A673 (cell line): ENCODE measurements at regions not wholly inside any gene's neighbourhood (a gene's known extent, or its start where the extent isn't known, plus 50 kb on each side); places are given as distances from the start of the nearest gene placed in this dataset.

Source experiments
- BruUV-seq: library from RNA; stranded (reverse); fragments of 400-500 nt; replicated peaks from 2 replicates; lab custom pipeline; 2021; lab: Mats Ljungman, UMichigan
- CTCF ChIA-PET: fragments of 300-600 bp; sonication (Branson Sonifier 250); formaldehyde crosslinking; loops from one replicate; lab custom pipeline; 2022; ENCODE audit warnings: antibody characterized with exemption; lab: Charles Lee
- POLR2A ChIA-PET: fragments of 300-600 bp; sonication (Branson Sonifier 250); formaldehyde crosslinking; loops from one replicate; lab custom pipeline; 2022; ENCODE audit warnings: antibody characterized with exemption; ENCODE audit not compliant: low non-redundant PET; lab: Charles Lee
- DNase-seq: peaks from one replicate; pipeline ENCODE4 v3.0.0-alpha.2; 2015; ENCODE audit warnings: low spot score
- H3K27ac ChIP-seq: fragments of 200-600 bp; sonication (generic); 2 replicates; pipeline ENCODE4 v1.5.1; 2016; ENCODE audit warnings: mixed run types, low read depth, mild to moderate bottlenecking, mixed read lengths, antibody characterized with exemption, low read length; ENCODE audit not compliant: poor library complexity, severe bottlenecking
- H3K27me3 ChIP-seq: fragments of 200-600 bp; sonication (generic); replicated peaks from 2 replicates; pipeline ENCODE4 v1.6.1; 2017; ENCODE audit warnings: mixed run types, low read depth, mild to moderate bottlenecking, mixed read lengths, antibody characterized with exemption, low read length; ENCODE audit not compliant: insufficient read depth, poor library complexity
- H3K36me3 ChIP-seq: fragments of 200-600 bp; sonication (generic); 2 replicates; pipeline ENCODE4 v1.6.1; 2016; ENCODE audit warnings: mixed run types, mild to moderate bottlenecking, mixed read lengths, antibody characterized with exemption, low read length; ENCODE audit not compliant: insufficient read depth, poor library complexity, severe bottlenecking
- H3K4me1 ChIP-seq: fragments of 200-600 bp; sonication (generic); 2 replicates; pipeline ENCODE4 v1.6.1; 2017; ENCODE audit warnings: mixed run types, mild to moderate bottlenecking, mixed read lengths, antibody characterized with exemption, low read length; ENCODE audit not compliant: insufficient read depth, poor library complexity, severe bottlenecking
- H3K4me3 ChIP-seq: fragments of 200-600 bp; sonication (generic); 2 replicates; pipeline ENCODE4 v1.5.1; 2016; ENCODE audit warnings: low read depth, mixed run types, mild to moderate bottlenecking, mixed read lengths, low read length; ENCODE audit not compliant: poor library complexity, severe bottlenecking
- H3K9me3 ChIP-seq: fragments of 200-600 bp; sonication (generic); 2 replicates; pipeline ENCODE4 v1.6.1; 2016; ENCODE audit warnings: mixed run types, low read depth, mild to moderate bottlenecking, mixed read lengths, antibody characterized with exemption, low read length; ENCODE audit not compliant: poor library complexity, severe bottlenecking
- EZH2 ChIP-seq: fragments of 200-600 bp; sonication (generic); IDR thresholded peaks from 2 replicates; pipeline ENCODE4 v1.6.1; 2017; ENCODE audit warnings: borderline replicate concordance, low read depth, mild to moderate bottlenecking, mixed read lengths, antibody characterized with exemption, low read length; ENCODE audit not compliant: poor library complexity, severe bottlenecking
- intact Hi-C: fragments of 100-400 bp; cut with micrococcal nuclease; formaldehyde crosslinking; loops from one replicate; pipeline ENCODE4 v1.10.0; 2022; ENCODE audit not compliant: unreplicated experiment
- TF ChIP-seq, protein P1 (sequence below): fragments of 300-800, 200-600 bp; sonication (generic); conservative IDR thresholded peaks from 2 replicates; pipeline ENCODE4 v1.5.1; 2017; ENCODE audit warnings: low read depth, mild to moderate bottlenecking, antibody characterized with exemption, low read length, moderate library complexity, mixed read lengths

DNA sequence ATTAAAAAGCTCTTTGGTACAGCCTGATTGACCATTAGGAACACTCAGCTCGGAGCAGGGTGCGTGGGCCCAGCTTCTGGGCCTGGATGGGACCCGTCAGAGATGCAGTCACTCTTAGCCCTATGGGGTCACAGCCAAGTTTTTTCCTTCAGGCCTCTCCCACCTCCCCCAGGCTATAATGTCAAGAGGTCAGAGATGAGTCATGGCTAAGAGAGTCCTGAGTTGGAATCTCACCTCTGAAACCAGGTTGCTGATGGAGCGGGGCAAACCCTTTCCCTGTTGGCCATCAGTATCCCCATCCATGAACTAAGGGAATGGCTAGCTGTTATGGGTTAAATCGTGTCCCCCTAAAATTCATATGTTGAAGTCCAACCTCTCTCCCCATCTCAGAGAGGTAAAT, 195.9 kb upstream of the POU3F1 start:
- TF ChIP-seq, protein P1, sequence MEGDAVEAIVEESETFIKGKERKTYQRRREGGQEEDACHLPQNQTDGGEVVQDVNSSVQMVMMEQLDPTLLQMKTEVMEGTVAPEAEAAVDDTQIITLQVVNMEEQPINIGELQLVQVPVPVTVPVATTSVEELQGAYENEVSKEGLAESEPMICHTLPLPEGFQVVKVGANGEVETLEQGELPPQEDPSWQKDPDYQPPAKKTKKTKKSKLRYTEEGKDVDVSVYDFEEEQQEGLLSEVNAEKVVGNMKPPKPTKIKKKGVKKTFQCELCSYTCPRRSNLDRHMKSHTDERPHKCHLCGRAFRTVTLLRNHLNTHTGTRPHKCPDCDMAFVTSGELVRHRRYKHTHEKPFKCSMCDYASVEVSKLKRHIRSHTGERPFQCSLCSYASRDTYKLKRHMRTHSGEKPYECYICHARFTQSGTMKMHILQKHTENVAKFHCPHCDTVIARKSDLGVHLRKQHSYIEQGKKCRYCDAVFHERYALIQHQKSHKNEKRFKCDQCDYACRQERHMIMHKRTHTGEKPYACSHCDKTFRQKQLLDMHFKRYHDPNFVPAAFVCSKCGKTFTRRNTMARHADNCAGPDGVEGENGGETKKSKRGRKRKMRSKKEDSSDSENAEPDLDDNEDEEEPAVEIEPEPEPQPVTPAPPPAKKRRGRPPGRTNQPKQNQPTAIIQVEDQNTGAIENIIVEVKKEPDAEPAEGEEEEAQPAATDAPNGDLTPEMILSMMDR = no peak
- no peak for TF ChIP-seq EZH2
- Histone ChIP-seq H3K9me3 (no peaks in the 10 kb centered on the region), H3K27ac (no peak overlapping the region), H3K4me3 (no peak overlapping the region), H3K27me3 (no peaks in the 10 kb centered on the region), H3K36me3 (no peaks in the 10 kb centered on the region), H3K4me1 (no peaks in the 10 kb centered on the region)
- intact Hi-C loops = no loop called here
- no TSS peak for BruUV-seq
- ChIA-PET POLR2A (no interaction called here), CTCF (no interaction called here)
- no peak for DNase-seq

GRCh38 chr1:38241594-38242334, 195.2 kb upstream of the POU3F1 start:
- BruUV-seq = no TSS peak
- ChIA-PET POLR2A (no interaction called here), CTCF (interaction anchor here (0.6 kb wide), 1 partner anchor 209 kb away, joined by 9 read pairs; no protein-coding TSS in a partner anchor)

GRCh38 chr1:38240618-38241017, 194.0 kb upstream of the POU3F1 start:
- POLR2A ChIA-PET = no interaction called here
- Histone ChIP-seq H3K4me3 (no peak overlapping the region), H3K36me3 (no peaks in the 10 kb centered on the region), H3K9me3 (no peaks in the 10 kb centered on the region), H3K27me3 (no peaks in the 10 kb centered on the region), H3K4me1 (no peaks in the 10 kb centered on the region), H3K27ac (no peak overlapping the region)
- TF ChIP-seq, protein P1 = no peak
- TF ChIP-seq EZH2 = no peak
- BruUV-seq = no TSS peak
- CTCF ChIA-PET = no interaction called here
- intact Hi-C loops = no loop called here
- DNase-seq = no peak

More at GRCh38 chr1:38241594-38242334, 195.2 kb upstream of the POU3F1 start:
- Histone ChIP-seq H3K27ac (no peak overlapping the region), H3K4me3 (no peak overlapping the region), H3K27me3 (no peaks in the 10 kb centered on the region), H3K36me3 (no peaks in the 10 kb centered on the region), H3K9me3 (no peaks in the 10 kb centered on the region), H3K4me1 (no peaks in the 10 kb centered on the region)
- no peak for DNase-seq
- intact Hi-C loops = no loop called here
- TF ChIP-seq EZH2 = no peak
- TF ChIP-seq, protein P1 = no peak
